A549 (cell line): ENCODE measurements at regions not wholly inside any gene's neighbourhood (a gene's known extent, or its start where the extent isn't known, plus 50 kb on each side); places are given as distances from the start of the nearest gene placed in this dataset.

Experiments
- CHD2 ChIP-seq: fragments of 150-350 bp; IDR thresholded peaks from 2 replicates; pipeline ENCODE4 v1.6.1; 2014; ENCODE audit warnings: low read length; ENCODE audit not compliant: partially characterized antibody
- EHMT2 ChIP-seq: fragments of 200-600 bp; sonication (generic); IDR thresholded peaks from 2 replicates; pipeline ENCODE4 v1.6.1; 2016; ENCODE audit warnings: antibody characterized with exemption, low read depth, mild to moderate bottlenecking, moderate library complexity
- MAZ ChIP-seq: fragments of 150-350 bp; IDR thresholded peaks from 2 replicates; pipeline ENCODE4 v1.6.1; 2014; ENCODE audit warnings: antibody characterized with exemption, low read depth, low read length, borderline replicate concordance
- MYC ChIP-seq: IDR thresholded peaks from 2 replicates; pipeline ENCODE4 v1.6.1; 2012; ENCODE audit warnings: mild to moderate bottlenecking, inconsistent platforms, low read length, improper control_type of control experiment, borderline replicate concordance
- RAD21 ChIP-seq, 2 experiments: fragments of >200 bp in 1 of 2; sonication (Bioruptor Twin) in 1 of 2; formaldehyde crosslinking in 1 of 2; IDR thresholded peaks in 1 of 2; conservative IDR thresholded peaks in 1 of 2; 2 replicates in 1 of 2; 3 replicates in 1 of 2; pipeline ENCODE4 v1.6.1; 2012 to 2018; ENCODE audit warnings: inconsistent platforms in 1 of 2
- TF ChIP-seq, protein P1 (sequence below): fragments of >200 bp; sonication (Bioruptor Twin); formaldehyde crosslinking; IDR thresholded peaks from 3 replicates; pipeline ENCODE4 v1.5.1; 2016
- TF ChIP-seq, protein P2 (sequence below): IDR thresholded peaks from 2 replicates; pipeline ENCODE4 v1.6.1; 2012

DNA sequence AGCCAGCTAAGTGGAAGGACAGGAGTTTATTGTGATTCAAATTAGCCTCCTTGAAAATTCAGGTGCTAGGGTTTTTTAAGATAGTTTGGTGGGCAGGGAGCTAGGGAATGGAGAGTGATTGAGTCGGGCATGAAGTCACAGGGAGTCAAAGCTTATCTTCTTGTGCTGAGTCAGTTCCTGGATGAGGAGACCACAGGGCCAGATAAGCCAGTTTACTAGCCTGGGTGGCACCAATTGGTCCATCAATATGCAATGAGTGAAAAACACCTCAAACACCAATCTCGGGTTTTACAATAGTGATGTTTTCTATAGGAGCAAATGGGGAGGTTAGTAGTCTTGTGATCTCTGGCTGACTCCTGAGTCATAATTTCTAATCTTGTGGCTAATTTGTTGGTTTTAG, 165.1 kb downstream of the ABCC12 start:
- TF ChIP-seq, protein P1, sequence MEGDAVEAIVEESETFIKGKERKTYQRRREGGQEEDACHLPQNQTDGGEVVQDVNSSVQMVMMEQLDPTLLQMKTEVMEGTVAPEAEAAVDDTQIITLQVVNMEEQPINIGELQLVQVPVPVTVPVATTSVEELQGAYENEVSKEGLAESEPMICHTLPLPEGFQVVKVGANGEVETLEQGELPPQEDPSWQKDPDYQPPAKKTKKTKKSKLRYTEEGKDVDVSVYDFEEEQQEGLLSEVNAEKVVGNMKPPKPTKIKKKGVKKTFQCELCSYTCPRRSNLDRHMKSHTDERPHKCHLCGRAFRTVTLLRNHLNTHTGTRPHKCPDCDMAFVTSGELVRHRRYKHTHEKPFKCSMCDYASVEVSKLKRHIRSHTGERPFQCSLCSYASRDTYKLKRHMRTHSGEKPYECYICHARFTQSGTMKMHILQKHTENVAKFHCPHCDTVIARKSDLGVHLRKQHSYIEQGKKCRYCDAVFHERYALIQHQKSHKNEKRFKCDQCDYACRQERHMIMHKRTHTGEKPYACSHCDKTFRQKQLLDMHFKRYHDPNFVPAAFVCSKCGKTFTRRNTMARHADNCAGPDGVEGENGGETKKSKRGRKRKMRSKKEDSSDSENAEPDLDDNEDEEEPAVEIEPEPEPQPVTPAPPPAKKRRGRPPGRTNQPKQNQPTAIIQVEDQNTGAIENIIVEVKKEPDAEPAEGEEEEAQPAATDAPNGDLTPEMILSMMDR = no peak
- TF ChIP-seq, protein P2, sequence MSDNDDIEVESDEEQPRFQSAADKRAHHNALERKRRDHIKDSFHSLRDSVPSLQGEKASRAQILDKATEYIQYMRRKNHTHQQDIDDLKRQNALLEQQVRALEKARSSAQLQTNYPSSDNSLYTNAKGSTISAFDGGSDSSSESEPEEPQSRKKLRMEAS = no peak
- TF ChIP-seq MYC = no peak
- TF ChIP-seq EHMT2 = no peak
- no peak for TF ChIP-seq RAD21 (conservative IDR thresholded peaks at IDR 0.05 in 1 of 2, IDR thresholded peaks at IDR 0.05 in 1 of 2)
- no peak for TF ChIP-seq CHD2
- TF ChIP-seq MAZ = no peak
